ENCODE measurements at regions not wholly inside any gene's neighbourhood (a gene's known extent, or its start where the extent isn't known, plus 50 kb on each side); places are given as distances from the start of the nearest gene placed in this dataset.

- H3K27me3 ChIP-seq (ENCODE audit: control insufficient read depth in 2 of 2, insufficient read depth in 2 of 2, low read length in 2 of 2): no peaks in the 10 kb centered on the region
- no peak overlapping the region for H3K27ac ChIP-seq (ENCODE audit: extremely low read depth, low read depth, low read length)
- CTCF ChIA-PET (ENCODE audit: low intra/inter-chr PET ratio): no interaction called here
- in situ Hi-C loops (cut with MboI): no loop called here
- no peaks in the 10 kb centered on the region for H4K20me1 ChIP-seq (replicated peaks; ENCODE audit: control insufficient read depth, insufficient read depth, low read length)
- no peaks in the 10 kb centered on the region for H3K9me3 ChIP-seq (replicated peaks; ENCODE audit: control insufficient read depth, insufficient read depth, low read depth, low read length)
- WGBS (ENCODE audit: insufficient coverage, low coverage, missing lambda C conversion rate): 5% methylated on average over 3 of the region's 3 CpGs
- no peak overlapping the region for H3K9ac ChIP-seq (ENCODE audit: insufficient read depth in 1 of 2, low read depth in 2 of 2, low read length in 2 of 2)
- BruUV-seq (replicated peaks): no TSS peak
- H3K4me3 ChIP-seq: no peak overlapping the region
- no peak overlapping the region for H3K4me2 ChIP-seq (ENCODE audit: insufficient read depth, low read length)
- H3K79me2 ChIP-seq (ENCODE audit: control insufficient read depth, insufficient read depth, low read length): no peaks in the 10 kb centered on the region
- DNase-seq (ENCODE audit: extremely low read depth in 1 of 4, low spot score in 3 of 4) (no peak), ATAC-seq (no peak), FAIRE-seq (no peak)
- no peaks in the 10 kb centered on the region for H3K9me1 ChIP-seq (ENCODE audit: control insufficient read depth, insufficient read depth, low read length)
- H3K36me3 ChIP-seq (ENCODE audit: control insufficient read depth, insufficient read depth, low read length): no peaks in the 10 kb centered on the region
- no peaks in the 10 kb centered on the region for H3K4me1 ChIP-seq (replicated peaks in 1 of 2; ENCODE audit: control insufficient read depth in 2 of 2, insufficient read depth in 2 of 2, low read length in 2 of 2)
- POLR2A ChIA-PET: interaction anchor here (0.7 kb wide), 1 partner anchor 29 kb away, joined by 3 read pairs; no protein-coding TSS in a partner anchor
- H2AFZ ChIP-seq (ENCODE audit: low read depth, low read length): no peak overlapping the region
- intact Hi-C loops (cut with micrococcal nuclease): no loop called here
- TF ChIP-seq E2F1 (CRISPR knock-in tag; IDR thresholded peaks at IDR 0.05) (no peak), USF1 (CRISPR knock-in tag; IDR thresholded peaks at IDR 0.05) (no peak), RB1 (IDR thresholded peaks at IDR 0.05; ENCODE audit: low read depth) (no peak), ZBTB43 (CRISPR knock-in tag; IDR thresholded peaks at IDR 0.05) (no peak), GTF2E2 (tag; IDR thresholded peaks at IDR 0.05) (no peak), RBM14 (IDR thresholded peaks at IDR 0.05; ENCODE audit: borderline replicate concordance, insufficient read depth, low read depth, low read length) (no peak), CREM (IDR thresholded peaks at IDR 0.05; ENCODE audit: low read depth) (no peak), ZNF384 (IDR thresholded peaks at IDR 0.05; ENCODE audit: low read depth, low read length) (no peak), SRSF1 (IDR thresholded peaks at IDR 0.05; ENCODE audit: low read depth, low read length) (no peak), FIP1L1 (IDR thresholded peaks at IDR 0.05; ENCODE audit: low read depth, low read length, poor library complexity, severe bottlenecking) (no peak), HES1 (IDR thresholded peaks at IDR 0.05; ENCODE audit: low read depth) (no peak), CXXC5 (CRISPR knock-in tag; IDR thresholded peaks at IDR 0.05) (no peak), POLR3G (IDR thresholded peaks at IDR 0.05; ENCODE audit: extremely low read depth, insufficient read length, insufficient replicate concordance) (no peak), PTBP1 (IDR thresholded peaks at IDR 0.05; ENCODE audit: low read depth, low read length) (no peak), SFPQ (IDR thresholded peaks at IDR 0.05; ENCODE audit: low read depth, low read length) (no peak), PHF20 (IDR thresholded peaks at IDR 0.05; ENCODE audit: partially characterized antibody) (no peak), SNIP1 (IDR thresholded peaks at IDR 0.05; ENCODE audit: low read depth) (no peak), PHF8 (IDR thresholded peaks at IDR 0.05; ENCODE audit: borderline replicate concordance, low read length) (no peak)
These were observed 1266.2 kb downstream of the SLITRK5 start for GRCh38 chr13:88937384-88937783.

Measured in K562 (cell line).